Activated CD4-positive, alpha-beta T cell treated with anti-CD3 and anti-CD28 coated beads, Interleukin-2, amount 50 U/mL, for 48 hours (primary cell): ENCODE measurements at regions not wholly inside any gene's neighbourhood (a gene's known extent, or its start where the extent isn't known, plus 50 kb on each side); places are given as distances from the start of the nearest gene placed in this dataset.
"Not testable (repeated sequence)": the region's sequence is repeated elsewhere in the genome, so short reads cannot be mapped to it uniquely, and the experiment has no call there.

Experiments used
- DNase-seq, 2 experiments: peaks; one replicate each; pipeline ENCODE4 v3.0.0-alpha.2; 2020

DNA sequence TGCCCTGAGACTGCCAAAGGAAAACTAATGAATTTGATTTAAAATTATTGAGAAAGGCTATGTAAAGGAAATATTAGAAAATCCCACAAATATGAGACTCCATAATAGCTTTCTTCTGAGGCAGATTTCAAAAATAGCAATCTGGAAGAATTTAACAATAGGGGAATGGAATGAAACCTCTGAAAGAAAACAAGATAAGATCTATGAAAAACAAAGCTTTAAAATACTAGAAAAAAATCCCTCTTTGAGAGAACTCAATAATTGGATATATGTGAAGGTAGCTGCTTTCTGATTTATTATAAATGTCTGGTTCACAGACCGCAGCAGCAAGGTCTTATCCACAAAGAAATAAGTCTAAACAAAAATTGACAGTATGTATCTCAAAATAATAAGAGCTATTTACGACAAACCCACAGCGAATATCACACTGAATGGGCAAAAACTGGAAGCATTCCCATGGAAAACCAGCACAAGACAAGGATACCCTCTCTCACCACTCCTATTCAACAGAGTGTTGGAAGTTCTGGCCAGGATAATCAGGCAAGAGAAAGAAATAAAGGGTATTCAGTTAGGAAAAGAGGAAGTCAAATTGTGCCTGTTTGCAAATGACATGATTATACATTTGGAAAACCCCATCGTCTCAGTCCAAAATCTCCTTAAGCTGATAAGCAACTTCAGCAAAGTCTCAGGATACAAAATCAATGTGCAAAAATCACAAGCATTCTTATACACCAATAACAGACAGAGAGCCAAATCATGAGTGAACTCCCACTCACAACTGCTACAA is 319.3 kb upstream of the THBS1 start:
- DNase-seq, result not testable (repeated sequence)

DNA sequence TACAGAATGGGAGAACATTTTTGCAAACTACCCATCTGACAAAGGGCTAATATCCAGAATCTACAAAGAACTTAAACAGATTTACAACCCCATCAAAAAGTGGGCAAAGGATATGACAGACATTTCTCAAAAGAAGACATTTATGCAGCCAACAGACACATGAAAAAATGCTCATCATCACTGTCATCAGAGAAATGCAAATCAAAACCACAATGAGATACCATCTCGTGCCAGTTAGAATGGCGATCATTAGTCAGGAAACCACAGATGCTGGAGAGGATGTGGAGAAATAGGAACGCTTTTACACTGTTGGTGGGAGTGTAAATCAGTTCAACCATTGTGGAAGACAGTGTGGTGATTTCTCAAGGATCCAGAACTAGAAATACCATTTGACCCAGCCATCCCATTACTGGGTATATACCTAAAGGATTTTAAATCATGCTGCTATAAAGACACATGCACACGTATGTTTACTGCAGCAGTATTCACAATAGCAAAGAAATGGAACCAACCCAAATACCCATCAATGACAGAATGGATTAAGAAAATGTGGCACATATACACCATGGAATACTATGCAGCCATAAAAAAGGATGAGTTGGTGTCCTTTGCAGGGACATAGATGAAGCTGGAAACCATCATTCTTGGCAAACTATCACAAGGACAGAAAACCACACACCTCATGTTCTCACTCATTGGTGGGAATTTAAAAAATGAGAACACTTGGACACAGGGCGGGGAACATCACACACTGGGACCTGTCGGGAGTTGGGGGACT is 317.7 kb upstream of the THBS1 start:
- DNase-seq, result not testable (repeated sequence)

DNA sequence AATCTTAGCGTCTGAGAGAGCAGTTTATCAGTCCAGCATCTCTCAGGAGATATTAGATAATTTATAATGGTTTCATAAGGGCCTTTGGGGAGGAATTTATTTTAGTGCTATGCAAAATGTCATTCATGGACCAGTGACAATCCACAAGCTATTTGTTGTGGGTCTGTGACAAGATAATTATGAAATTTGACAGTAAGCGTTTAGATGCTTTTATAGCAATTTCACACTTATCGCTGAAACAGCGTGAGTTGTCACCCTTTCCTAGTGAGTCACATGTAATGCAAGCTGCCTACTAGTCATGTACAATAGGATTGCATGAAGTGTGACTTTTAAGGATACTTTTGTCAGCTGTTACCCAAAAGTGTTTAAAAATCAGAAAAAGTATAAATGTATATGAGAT is 315.6 kb upstream of the THBS1 start:
- no peak for DNase-seq

DNA sequence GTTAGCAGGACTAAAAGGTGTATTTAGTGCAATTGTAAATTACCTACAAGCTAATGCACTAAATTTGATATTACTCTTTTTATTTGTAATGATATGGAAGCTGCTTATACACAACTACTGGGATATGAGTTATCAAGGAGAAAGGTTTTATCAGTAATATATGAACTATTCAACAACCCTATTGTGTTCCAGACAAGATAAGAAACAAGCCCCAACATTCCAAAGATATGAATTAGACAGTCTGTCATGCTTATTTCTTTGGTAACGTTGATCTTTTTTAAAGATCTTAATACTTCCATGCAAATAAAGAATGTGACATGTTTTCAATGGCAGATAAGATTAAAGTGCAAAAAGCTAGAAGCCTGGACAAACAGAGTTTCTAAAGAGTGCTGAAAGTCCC is 314.0 kb upstream of the THBS1 start:
- DNase-seq, result no peak

DNA sequence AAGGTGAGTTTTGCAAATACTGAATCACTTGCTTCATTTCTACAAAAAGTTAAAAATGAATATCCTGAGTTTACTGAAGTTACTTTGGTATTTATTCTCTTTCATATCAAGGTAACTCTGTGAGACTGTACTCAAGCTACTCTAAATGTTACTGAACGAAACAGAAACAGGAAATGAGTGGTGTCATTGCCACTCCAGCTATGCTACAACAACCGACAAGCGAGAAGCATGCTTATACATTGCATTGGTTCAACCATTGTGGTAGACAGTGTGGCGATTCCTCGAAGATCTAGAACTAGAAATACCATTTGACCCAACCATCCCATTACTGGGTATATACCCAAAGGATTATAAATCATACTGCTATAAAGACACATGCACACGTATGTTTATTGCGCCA is 313.2 kb upstream of the THBS1 start:
- no peak for DNase-seq

DNA sequence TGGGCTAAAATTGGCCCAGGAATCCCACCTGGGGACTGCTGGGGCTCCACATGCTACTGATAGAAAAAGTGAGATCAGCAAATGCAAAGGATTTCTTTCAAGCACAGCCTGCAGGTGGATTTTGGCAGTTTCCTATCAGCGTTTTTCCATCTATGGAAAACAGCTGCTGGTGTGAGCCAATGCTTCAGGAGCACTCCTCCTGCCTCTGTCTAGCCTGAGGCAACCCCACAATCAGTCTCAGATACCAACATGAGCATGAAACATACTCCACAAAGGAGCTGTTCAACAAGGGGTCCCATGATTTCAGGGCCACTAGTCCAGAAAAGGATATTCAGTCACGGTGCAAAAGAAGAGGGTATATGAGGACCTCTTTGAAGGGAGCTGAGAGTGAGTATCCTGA is 311.5 kb upstream of the THBS1 start:
- DNase-seq, result no peak

DNA sequence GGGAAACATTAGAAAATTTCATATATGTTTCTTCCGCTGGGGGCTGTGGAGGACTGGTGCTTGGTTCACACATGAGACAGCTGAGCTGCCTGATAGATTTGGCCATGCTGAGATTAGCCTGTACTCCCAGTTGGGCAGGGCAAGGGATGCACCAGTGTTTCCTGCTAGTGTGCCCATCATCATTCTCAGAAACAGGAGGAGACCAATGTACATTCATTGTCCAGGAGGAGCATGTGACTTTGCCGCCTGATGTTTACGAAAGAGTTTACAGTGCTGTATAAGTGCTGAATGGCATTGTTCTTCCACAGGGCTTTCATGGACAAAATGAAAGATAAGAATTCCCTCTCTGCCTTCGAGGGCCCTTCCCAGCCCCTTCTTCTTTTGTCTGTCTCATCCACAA is 311.1 kb upstream of the THBS1 start:
- no peak for DNase-seq

DNA sequence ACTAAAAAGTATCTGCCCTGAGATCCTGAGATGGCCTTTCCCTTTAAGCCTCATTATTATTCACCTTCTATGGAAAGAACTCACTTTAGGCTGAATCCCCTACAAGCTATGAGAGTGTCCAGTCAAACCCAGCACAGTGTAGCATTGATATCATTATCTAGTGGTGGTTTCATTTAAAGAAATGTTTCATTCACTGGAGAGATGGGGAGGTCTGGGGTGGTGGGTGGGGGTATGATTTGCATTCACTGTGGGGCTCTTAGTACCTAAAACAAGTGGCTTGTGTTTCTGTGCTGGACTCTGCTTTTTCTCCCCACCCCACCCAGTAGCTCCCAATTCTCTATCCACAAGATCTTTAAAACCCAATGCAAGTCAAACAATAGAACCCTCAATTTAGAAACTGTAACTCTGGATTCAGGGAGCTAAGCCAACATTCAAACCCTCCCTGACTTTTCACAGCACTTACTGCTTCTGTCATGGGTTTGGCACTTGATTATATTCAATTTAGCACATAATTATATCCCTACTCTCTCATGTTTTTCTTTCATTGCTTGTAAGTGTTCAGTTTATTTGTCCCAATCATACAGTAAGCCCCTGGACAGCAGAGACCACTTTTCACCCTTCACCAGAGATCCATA is 310.5 kb upstream of the THBS1 start:
- DNase-seq, result no peak

DNA sequence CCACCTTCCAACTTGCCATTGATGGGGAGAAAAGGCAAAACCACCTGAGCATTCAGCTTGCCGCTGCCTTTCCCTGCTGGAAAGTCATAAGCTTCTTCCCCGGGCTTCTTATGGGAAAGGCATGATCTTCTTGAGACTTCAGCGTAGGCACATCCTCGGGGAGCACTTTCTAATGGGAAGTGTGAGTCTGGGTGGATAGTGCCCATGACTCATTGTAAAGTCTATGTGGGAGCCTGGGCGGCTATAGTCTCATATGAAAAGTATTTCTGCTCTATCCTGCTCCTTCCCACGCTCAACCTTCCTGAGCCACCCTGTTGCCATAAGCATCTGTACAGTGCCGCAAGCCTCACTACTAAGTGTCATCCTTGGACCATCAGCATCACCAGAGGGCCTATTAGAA is 309.9 kb upstream of the THBS1 start:
- DNase-seq, result no peak

DNA sequence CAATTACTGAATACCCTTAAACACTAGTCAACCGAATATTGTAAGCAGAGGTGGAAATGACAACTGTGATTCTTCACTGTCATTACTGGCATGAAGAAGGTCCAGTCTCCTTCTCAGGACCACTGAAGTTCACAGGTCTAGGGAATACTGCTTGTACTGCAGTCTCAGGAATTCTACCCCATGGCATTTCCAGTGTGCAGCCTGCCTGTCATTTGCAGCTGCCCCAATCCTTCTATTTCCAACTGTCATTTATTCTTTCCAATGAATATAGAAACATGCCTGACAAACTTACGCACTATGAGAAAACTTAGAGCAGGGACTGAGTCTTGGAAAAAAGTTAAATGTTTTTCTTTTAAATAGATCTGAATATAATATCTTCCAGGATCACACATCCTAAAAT is 308.0 kb upstream of the THBS1 start:
- DNase-seq, result no peak

DNA sequence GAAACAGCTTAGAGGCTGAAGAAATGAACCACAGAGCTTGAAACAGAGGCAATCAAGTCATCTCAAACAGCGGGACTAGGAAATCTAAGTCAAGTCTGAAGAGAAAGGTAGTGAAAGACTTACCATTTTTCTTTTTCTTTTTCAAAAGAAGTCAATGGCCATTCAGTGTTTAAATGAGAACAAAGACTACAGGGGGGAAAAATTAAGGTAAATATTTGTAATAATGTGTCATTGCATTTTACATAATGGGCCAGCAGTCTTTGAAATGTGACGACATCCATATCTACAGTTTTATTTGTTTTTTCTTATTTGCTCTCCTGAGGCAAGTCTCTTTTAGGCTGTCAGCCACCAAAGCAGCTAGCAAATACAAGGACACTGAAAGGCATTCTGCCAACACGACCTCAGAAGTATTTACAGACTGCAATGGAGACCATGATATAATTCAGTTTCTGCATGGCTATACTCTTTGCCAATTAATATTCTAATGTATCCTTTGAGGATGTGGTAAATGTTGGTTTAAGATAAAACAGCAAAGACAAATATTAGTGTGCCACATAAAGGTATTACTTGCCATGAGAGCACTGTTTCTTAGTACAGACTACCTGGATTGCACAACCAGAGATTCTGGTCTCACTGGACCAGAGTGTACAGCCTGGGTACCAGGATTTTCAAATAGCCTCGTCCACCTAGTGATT is 307.0 kb upstream of the THBS1 start:
- DNase-seq, result no peak

DNA sequence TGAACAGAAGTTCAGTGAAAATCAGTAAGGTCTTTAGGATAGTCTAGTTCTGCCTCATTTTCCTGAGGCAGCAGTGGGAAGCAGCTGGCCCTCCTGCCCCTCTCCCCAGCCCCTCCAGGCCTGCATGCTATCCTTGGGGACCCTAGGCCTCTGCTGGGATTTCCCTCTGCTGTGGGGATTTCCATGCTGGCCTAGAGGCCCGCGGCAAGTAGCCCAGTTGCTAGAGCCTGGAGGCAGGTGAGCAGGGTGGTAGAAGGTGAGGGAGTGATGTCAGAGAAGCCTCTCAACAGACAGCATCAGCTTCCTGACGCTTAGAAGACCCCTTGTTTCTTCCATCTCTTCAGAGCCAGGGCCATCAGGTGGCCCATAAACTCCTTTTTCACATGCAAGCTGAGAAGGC is 305.8 kb upstream of the THBS1 start:
- no peak for DNase-seq

DNA sequence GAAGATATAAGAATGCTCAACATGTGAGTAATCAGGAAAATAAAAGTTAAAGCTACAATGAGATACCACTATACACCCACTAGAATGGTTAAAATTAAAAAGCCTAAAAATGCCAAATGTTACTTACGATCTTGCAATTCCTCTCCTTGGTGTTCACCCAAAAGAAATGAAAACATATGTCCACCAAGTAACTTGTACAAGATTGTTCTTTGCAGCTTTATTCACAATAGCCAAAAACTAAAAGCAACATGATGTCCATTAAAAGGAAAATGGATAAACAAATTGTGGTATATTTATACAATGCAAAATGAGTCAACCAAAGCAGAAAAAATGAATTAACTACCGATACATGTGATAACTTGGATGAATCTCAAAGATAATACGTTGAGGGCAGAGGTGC is 301.6 kb upstream of the THBS1 start:
- no peak for DNase-seq

DNA sequence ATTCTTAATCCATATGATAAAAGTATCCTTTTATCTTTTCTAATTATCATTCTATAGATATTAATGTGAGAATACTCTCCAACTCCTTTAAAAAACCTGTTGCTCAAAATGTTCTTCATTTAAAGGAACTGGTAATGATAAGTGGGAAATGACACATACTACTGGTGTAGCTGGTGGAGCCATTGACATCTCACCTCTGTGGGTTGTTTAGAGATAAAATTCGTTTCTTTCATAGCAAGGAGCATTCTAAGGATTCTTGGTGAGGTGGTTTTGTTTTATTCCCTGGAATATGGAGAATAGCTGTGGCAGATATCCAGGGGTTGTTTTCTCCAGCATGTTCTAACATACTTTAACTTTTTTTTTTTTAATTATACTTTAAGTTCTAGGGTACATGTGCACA is 299.8 kb upstream of the THBS1 start:
- no peak for DNase-seq

DNA sequence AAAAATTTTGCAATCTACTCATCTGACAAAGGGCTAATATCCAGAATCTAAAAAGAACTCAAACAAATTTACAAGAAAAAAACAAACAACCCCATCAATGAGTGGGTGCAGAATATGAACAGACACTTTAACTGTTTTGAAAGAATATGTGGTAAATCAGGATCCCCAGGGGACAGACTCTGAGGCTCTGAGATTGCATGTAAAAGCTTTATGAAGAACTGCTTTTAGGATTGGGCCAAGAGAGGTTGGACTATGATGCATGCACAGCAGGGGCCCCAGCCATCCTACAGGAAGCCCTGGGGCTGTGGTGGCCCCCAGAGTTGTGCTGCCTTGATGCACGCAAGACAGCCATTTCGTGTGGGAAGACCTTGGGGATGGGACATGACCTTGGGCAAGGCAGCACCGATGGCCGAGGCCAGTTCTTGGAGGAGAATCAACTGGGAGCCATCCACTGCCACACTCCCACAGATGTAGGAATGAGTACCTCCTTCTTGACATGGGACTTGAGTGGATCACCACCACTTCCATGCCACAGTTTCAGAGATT is 298.1 kb upstream of the THBS1 start:
- DNase-seq, result no peak

DNA sequence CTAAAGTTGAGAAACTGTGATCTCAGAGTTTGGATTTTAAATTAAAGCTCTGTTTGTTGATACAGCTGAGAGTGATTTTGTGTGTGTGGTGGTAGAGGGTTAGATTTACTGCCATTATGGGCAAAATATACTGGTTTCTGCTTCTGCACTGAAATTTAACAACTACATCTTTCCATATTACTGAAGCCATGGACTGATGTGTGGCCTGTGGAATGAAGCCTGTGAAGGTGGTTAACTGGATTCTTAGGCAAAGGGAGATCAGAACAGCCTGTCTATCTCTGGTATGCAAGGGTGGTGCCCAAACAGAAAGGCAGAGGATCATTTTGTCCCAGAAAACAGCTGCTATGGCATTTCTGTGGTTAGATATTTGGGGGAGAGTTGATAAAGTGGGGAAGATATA is 297.3 kb upstream of the THBS1 start:
- no peak for DNase-seq

DNA sequence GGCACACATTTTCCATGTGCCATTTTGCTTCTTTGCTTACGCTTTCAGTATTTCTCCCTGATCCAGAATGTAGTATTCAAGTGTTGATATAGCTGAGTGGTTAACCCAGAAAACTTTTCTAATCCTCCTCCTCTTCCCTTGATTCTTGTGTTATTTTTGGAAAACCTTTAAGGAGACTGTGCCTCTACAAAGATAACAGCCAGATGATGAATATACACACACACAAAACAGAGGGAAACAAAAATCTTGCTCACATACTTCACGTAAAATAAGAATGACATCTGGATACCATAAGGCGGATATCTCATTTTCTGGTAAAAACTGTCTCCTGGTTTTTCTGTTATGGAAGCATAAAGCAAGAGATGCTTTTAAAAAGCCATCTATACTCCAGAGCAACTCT is 295.8 kb upstream of the THBS1 start:
- DNase-seq, result no peak

DNA sequence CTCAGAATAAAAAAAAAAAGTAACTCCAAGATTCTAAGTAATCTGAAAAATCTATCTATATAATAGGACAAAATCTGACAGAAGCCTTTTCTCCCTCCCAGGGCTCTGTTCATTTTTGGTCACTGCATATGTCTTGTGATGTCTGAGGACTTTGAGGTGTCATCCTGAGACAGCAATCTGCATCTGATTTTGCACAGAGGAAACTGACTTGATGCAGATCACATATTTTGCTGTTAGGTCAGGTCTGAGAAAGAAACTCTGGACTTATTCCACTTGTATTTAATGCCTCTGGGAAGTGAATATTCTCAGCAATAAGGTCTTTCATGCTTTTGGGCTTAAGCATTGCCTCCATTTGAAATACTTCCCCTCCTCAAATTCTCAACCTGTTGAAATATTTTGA is 295.2 kb upstream of the THBS1 start:
- no peak for DNase-seq

DNA sequence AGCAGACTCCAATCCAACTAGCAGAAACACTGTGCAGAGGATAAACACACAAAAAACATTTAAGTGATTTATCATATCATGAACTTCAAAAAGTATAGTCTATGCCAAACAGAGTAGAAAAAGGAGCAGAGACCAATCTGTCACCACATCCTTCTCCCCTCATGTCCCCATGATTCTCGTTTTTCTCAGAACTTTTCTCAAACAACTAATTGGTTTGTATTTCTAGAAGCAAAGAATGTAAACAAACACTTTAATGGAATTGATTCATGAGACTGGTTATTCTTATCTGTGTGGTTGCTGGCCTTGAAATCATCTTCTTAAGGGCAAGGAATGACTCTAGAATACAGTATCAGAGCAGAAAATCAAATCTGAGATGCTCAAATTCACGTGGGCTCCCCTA is 294.2 kb upstream of the THBS1 start:
- no peak for DNase-seq

DNA sequence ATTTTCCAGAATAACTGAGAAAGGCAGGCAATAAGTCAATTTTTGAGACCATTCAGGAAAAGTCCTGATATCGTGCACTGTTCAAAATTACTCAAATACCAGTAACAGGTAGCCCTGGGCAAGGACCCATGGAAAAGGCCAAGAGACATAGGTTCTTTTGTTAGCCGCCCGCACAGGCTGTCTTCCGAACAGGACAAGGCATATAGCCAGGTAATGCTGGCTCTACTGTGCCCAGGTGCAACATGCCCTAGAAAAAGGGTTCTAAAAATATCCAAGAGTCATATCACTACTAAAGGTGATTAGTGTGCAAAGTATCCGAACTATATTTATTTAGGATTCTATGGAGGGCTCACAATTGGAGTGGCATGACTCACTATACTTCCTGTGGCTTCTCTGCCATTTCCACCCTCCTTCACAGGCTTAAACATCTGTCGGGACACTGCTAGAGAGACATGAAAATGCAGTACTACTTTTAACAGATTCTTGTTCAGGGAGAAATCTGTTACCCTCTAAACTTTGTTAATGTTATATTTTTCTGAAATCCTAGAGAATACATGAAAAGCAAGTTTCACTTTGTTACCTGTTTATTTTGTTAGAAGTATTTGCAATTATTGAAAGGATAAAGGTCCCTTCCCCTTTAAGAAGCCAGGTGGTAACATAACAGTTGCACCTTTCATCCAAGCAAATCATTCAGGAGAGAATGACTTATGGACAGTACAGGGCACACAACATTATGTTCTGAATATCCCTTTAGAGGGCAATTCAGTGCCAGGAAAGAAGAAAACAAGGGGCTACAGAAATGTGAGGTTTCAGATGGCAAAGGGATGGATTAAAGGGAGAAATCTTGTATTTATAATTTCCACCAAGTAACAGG is 293.3 kb upstream of the THBS1 start:
- no peak for DNase-seq

DNA sequence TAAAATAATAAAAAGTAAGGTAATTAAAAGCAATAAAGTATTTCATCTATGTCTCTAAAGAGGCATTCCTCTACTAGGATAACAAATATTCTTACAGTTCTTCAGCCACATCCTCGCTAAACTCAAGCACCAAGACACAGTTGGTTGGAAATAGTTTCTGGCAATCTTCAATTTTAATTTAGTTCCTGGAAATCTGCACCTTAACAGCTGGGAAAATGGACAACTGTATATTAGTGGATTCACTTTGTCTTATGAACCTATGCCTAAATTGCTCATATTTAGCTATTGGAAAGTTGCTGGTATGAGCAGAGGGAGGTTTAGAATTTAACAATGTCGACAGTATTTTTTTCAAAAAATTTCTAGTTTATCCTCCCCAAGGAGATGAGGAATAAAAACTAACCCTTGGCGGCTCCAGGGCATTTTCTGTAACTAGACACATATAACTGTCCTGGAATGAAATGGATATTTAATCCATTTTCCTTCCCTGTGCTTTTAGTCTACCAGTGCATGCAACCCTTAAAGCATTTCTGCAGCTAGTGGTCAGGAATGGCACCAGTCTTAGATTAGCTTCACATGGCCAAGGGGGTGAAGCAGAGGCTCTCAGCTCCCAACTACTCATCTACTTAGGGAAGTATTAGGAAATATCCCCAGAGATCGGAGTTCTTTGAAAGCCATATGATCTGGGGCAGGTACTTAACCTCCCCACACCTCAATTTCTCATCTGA is 290.0 kb upstream of the THBS1 start:
- no peak for DNase-seq
